OCI-LY1 (cell line): ENCODE measurements at regions not wholly inside any gene's neighbourhood (a gene's known extent, or its start where the extent isn't known, plus 50 kb on each side); places are given as distances from the start of the nearest gene placed in this dataset.

Source experiments
- EZH2 ChIP-seq: fragments of 200-600 bp; sonication (generic), shearing (Covaris generic); IDR thresholded peaks from 2 replicates; pipeline ENCODE4 v1.8.0; 2017; ENCODE audit warnings: borderline replicate concordance, mixed run types, mild to moderate bottlenecking, antibody characterized with exemption, low read length, moderate library complexity, mixed read lengths
- TF ChIP-seq, protein P1 (sequence below): fragments of 200-600 bp; sonication (generic), shearing (Covaris generic); IDR thresholded peaks from 2 replicates; pipeline ENCODE4 v1.5.1; 2017; ENCODE audit warnings: mild to moderate bottlenecking, antibody characterized with exemption, low read length, moderate library complexity, mixed read lengths

GRCh38 chr3:174532216-174532615 is 326.9 kb upstream of the NAALADL2 start:
- TF ChIP-seq, protein P1, sequence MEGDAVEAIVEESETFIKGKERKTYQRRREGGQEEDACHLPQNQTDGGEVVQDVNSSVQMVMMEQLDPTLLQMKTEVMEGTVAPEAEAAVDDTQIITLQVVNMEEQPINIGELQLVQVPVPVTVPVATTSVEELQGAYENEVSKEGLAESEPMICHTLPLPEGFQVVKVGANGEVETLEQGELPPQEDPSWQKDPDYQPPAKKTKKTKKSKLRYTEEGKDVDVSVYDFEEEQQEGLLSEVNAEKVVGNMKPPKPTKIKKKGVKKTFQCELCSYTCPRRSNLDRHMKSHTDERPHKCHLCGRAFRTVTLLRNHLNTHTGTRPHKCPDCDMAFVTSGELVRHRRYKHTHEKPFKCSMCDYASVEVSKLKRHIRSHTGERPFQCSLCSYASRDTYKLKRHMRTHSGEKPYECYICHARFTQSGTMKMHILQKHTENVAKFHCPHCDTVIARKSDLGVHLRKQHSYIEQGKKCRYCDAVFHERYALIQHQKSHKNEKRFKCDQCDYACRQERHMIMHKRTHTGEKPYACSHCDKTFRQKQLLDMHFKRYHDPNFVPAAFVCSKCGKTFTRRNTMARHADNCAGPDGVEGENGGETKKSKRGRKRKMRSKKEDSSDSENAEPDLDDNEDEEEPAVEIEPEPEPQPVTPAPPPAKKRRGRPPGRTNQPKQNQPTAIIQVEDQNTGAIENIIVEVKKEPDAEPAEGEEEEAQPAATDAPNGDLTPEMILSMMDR = no peak
- no peak for TF ChIP-seq EZH2
